ENCODE measurements at regions not wholly inside any gene's neighbourhood (a gene's known extent, or its start where the extent isn't known, plus 50 kb on each side); places are given as distances from the start of the nearest gene placed in this dataset.

DNA sequence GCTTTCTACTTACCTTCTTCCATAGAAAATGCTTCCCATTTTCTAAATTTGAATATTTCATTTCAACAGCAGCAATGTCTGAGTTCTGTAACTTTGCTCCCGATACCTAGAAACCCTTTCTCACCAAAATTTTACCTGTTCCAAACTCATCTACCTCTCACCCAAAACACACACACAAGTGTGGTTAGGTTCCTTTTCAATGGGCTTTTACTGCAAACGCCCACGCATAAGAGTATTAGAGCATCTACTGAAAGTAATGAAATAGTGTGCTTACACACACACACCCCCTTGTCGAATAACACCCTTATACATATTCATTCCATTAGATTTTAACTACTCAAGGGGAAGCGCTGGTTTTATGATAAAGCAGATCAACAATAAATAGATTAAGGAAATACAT is 610.3 kb upstream of the AADAT start:
- no peaks in the 10 kb centered on the region for H3K27me3 ChIP-seq
- TF ChIP-seq POLR2AphosphoS5 (IDR thresholded peaks at IDR 0.05): no peak
- TF ChIP-seq, protein P1, sequence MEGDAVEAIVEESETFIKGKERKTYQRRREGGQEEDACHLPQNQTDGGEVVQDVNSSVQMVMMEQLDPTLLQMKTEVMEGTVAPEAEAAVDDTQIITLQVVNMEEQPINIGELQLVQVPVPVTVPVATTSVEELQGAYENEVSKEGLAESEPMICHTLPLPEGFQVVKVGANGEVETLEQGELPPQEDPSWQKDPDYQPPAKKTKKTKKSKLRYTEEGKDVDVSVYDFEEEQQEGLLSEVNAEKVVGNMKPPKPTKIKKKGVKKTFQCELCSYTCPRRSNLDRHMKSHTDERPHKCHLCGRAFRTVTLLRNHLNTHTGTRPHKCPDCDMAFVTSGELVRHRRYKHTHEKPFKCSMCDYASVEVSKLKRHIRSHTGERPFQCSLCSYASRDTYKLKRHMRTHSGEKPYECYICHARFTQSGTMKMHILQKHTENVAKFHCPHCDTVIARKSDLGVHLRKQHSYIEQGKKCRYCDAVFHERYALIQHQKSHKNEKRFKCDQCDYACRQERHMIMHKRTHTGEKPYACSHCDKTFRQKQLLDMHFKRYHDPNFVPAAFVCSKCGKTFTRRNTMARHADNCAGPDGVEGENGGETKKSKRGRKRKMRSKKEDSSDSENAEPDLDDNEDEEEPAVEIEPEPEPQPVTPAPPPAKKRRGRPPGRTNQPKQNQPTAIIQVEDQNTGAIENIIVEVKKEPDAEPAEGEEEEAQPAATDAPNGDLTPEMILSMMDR (IDR thresholded peaks at IDR 0.05): no peak
- no peak for TF ChIP-seq POLR2A (IDR thresholded peaks at IDR 0.05)
- no peak for TF ChIP-seq EP300 (IDR thresholded peaks at IDR 0.05)
- no peaks in the 10 kb centered on the region for H3K9me3 ChIP-seq
- intact Hi-C loops (cut with DNase I; ENCODE audit: low total_unique reads): no loop called here
- no peak overlapping the region for H3K4me3 ChIP-seq
- WGBS, 5 donors: 83 to 93% (median 85%) methylated on average over 5 of the region's 5 CpGs
- no peak for DNase-seq
- H3K27ac ChIP-seq: no peak overlapping the region
- peaks cover 0 to 10% (median 0%) of the 10 kb centered on the region in 4 donors for H3K4me1 ChIP-seq
- no peaks in the 10 kb centered on the region for H3K36me3 ChIP-seq

DNA sequence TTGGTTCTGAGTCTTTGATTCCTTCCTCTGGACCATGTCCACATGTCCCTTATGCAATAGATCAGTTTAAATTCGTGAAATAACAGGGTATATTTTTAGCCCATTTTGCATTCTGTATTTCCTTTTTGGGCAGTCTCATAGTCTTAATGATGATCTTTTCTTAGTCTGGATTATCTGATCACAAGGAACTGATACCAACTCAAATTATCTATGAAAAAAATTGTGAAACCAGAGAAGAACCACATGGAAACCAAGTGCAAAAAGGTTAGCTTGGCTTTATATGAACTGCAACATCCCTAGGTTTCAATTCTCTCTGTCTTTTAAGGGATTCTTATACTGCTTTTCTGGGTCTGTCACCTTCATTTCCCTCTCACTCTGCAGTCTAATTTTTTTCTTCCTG is 608.6 kb upstream of the AADAT start:
- H3K9me3 ChIP-seq: no peaks in the 10 kb centered on the region
- intact Hi-C loops (cut with DNase I; ENCODE audit: low total_unique reads): no loop called here
- H3K4me3 ChIP-seq: no peak overlapping the region
- H3K27ac ChIP-seq: no peak overlapping the region
- no peaks in the 10 kb centered on the region for H3K27me3 ChIP-seq
- DNase-seq: no peak
- peaks cover 0 to 10% (median 0%) of the 10 kb centered on the region in 4 donors for H3K4me1 ChIP-seq
- TF ChIP-seq, protein P1 (IDR thresholded peaks at IDR 0.05): no peak
- no peak for TF ChIP-seq POLR2A (IDR thresholded peaks at IDR 0.05)
- no peak for TF ChIP-seq POLR2AphosphoS5 (IDR thresholded peaks at IDR 0.05)
- no peak for TF ChIP-seq EP300 (IDR thresholded peaks at IDR 0.05)
- WGBS, 5 donors: 23 to 43% (median 35%) methylated on average over 1 of the region's 1 CpG
- H3K36me3 ChIP-seq: no peaks in the 10 kb centered on the region

DNA sequence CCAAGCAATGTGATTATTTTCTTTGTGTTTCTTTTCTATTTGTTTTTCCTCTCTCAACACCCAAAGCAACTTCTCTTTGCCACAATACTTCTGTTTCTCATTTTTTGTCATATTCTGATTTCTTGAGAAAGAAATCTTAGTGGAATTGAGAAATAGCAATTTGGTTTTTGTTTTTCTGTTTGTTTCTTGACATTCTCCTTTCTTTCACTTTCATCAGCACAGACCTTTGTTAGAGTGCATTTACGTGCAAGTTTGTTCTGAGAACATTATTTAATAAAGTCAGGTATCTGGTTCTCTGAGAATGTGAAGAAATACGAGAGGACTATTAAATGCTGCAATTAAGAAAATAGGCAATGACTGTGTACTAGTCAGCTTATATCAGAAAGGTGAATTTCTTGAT is 608.1 kb upstream of the AADAT start:
- Histone ChIP-seq H3K4me3 (no peak overlapping the region), H3K36me3 (no peaks in the 10 kb centered on the region), H3K27ac (no peak overlapping the region), H3K4me1 (peaks cover 0 to 10% (median 0%) of the 10 kb centered on the region in 4 donors), H3K9me3 (no peaks in the 10 kb centered on the region), H3K27me3 (no peaks in the 10 kb centered on the region)
- intact Hi-C loops (cut with DNase I; ENCODE audit: low total_unique reads): no loop called here
- no peak for TF ChIP-seq POLR2AphosphoS5 (IDR thresholded peaks at IDR 0.05)
- DNase-seq: no peak
- 39 to 65% (median 43%) methylated on average over 2 of the region's 2 CpGs for WGBS, 5 donors

DNA sequence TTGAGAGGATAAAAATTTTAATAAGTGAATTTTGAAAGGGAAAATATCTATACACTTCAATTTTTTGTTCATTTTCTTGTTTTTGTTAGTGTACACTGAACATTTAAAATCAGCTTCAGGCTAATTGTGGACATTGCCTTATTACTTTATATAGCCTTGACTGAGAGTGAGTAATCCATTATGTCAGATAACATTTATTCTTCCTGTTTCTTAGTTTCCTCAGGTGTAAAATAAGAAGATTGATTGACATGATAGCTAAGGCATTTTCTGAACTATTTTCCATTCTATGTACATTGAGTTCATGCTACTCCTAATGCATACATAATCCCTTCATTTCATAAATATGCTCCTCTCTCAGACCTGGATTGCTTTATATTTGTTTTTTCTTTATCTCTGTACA is 607.3 kb upstream of the AADAT start:
- no peak overlapping the region for H3K4me3 ChIP-seq
- intact Hi-C loops (cut with DNase I; ENCODE audit: low total_unique reads): no loop called here
- H3K9me3 ChIP-seq: no peaks in the 10 kb centered on the region
- H3K27me3 ChIP-seq: no peaks in the 10 kb centered on the region
- no peak for DNase-seq
- H3K27ac ChIP-seq: no peak overlapping the region
- H3K36me3 ChIP-seq: no peaks in the 10 kb centered on the region
- H3K4me1 ChIP-seq: peaks cover 0 to 10% (median 0%) of the 10 kb centered on the region in 4 donors
- TF ChIP-seq POLR2AphosphoS5 (IDR thresholded peaks at IDR 0.05) (no peak), EP300 (IDR thresholded peaks at IDR 0.05) (no peak), POLR2A (IDR thresholded peaks at IDR 0.05) (no peak)
- TF ChIP-seq, protein P1 (IDR thresholded peaks at IDR 0.05): no peak

DNA sequence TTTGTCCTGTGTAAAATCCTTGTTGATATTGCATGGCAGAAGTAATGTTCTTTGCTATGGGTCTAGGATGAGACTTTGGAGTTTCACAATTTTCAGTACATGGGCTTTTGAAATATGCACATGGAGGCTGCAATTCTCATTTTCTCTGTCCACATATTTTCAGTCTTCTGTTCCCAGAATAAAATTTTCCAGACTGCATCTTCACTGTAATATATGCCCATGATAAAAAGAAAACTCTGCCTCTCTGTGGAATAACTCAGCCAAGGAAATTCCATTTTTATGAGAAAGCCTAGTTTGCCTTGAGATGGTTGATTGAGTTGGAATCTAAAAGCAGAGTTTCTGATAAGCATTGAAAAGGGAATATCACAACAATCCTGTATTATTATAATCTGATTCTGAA is 601.4 kb upstream of the AADAT start:
- Histone ChIP-seq H3K27ac (no peak overlapping the region), H3K27me3 (no peaks in the 10 kb centered on the region), H3K4me1 (no peaks in the 10 kb centered on the region), H3K4me3 (no peak overlapping the region), H3K36me3 (no peaks in the 10 kb centered on the region), H3K9me3 (peaks cover 0 to 3% (median 0%) of the 10 kb centered on the region in 4 donors)
- TF ChIP-seq EP300 (IDR thresholded peaks at IDR 0.05) (no peak), POLR2A (IDR thresholded peaks at IDR 0.05) (no peak), POLR2AphosphoS5 (IDR thresholded peaks at IDR 0.05) (no peak)
- TF ChIP-seq, protein P1 (IDR thresholded peaks at IDR 0.05): no peak
- intact Hi-C loops (cut with DNase I; ENCODE audit: low total_unique reads): no loop called here
- no peak for DNase-seq
